SK-N-MC (cell line): ENCODE measurements at regions not wholly inside any gene's neighbourhood (a gene's known extent, or its start where the extent isn't known, plus 50 kb on each side); places are given as distances from the start of the nearest gene placed in this dataset.

Experiments
- EZH2 ChIP-seq: fragments of 200-600 bp; sonication (generic); IDR thresholded peaks from one replicate; pipeline ENCODE4 v1.6.1; 2017; ENCODE audit warnings: antibody characterized with exemption
- FOXP2 ChIP-seq: optimal IDR thresholded peaks from 2 replicates; pipeline ENCODE3; 2011; ENCODE audit warnings: mild to moderate bottlenecking, moderate library complexity; ENCODE audit not compliant: insufficient read depth; ENCODE audit errors: extremely low read length, control extremely low read depth
- POLR2AphosphoS5 ChIP-seq: IDR thresholded peaks from 2 replicates; pipeline ENCODE4 v1.6.1; 2012; ENCODE audit warnings: mild to moderate bottlenecking, low read depth, low read length, borderline replicate concordance

DNA sequence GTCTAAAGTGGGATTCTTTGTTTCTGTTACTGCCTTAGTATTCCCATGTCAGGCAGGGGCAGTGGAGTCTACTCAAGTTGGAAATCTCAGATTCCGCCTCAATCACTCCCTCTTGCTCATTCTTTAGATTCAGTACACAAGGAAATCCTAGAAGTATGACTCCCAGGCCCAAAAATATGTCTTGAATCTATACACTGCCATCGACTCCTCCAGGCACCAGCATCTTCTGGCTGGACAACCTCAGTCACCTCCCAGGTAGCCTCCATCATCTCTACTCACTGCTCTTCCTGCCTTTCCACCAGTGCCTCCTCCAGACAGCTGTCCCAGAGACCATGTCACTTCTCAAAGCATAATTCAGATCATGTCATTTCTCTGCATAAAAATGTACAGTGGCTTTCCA lies 329.9 kb downstream of the CDC5L start:
- TF ChIP-seq POLR2AphosphoS5: no peak
- no peak for TF ChIP-seq EZH2
- no peak for TF ChIP-seq FOXP2
